HCT116 (cell line): ENCODE measurements at regions not wholly inside any gene's neighbourhood (a gene's known extent, or its start where the extent isn't known, plus 50 kb on each side); places are given as distances from the start of the nearest gene placed in this dataset.

Source experiments
- ATAC-seq: fragments of 200-7000 bp; cut with Tn5 transposase; 2 replicates; pipeline ENCODE4 v1.9.1; 2020; ENCODE audit warnings: mild to moderate bottlenecking, moderate library complexity
- BruUV-seq: library from RNA; stranded (reverse); fragments of 400-500 nt; replicated peaks from 2 replicates; lab custom pipeline; 2021; lab: Mats Ljungman, UMichigan
- CTCF ChIA-PET: fragments of 300-600 bp; sonication (Branson Sonifier 250); formaldehyde crosslinking; loops from one replicate; lab custom pipeline; 2021; ENCODE audit warnings: antibody characterized with exemption; lab: Charles Lee
- POLR2A ChIA-PET: fragments of 300-600, 350-600 bp; sonication (Branson Sonifier 250); formaldehyde crosslinking; loops from one replicate; lab custom pipeline; 2021; ENCODE audit warnings: antibody characterized with exemption; lab: Charles Lee
- RAD21 ChIA-PET, 2 experiments: fragments of 300-600 bp; sonication (Branson Sonifier 250); formaldehyde crosslinking; loops; one replicate each; lab custom pipeline; 2023; ENCODE audit warnings: low total read pairs in 2 of 2; ENCODE audit not compliant: uncharacterized antibody in 2 of 2, unreplicated experiment in 2 of 2, low non-redundant PET in 1 of 2; lab: Charles Lee
- DNase-seq: peaks from one replicate; pipeline ENCODE4 v3.0.0-alpha.2; 2010; ENCODE audit warnings: low read depth, low spot score
- H2AFZ ChIP-seq: fragments of 200-600 bp; shearing (Covaris generic), sonication (generic); 2 replicates; pipeline ENCODE4 v1.6.1; 2017; ENCODE audit warnings: low read depth, mixed run types, mixed read lengths, antibody characterized with exemption, low read length; ENCODE audit not compliant: poor library complexity, severe bottlenecking
- H3K27ac ChIP-seq: 2 replicates; pipeline ENCODE4 v1.5.1; 2012; ENCODE audit warnings: low read depth, low read length
- H3K27me3 ChIP-seq: fragments of 200-600 bp; sonication (generic); 2 replicates; pipeline ENCODE4 v1.6.1; 2016; ENCODE audit warnings: mixed run types, low read length, mixed read lengths; ENCODE audit not compliant: insufficient read depth
- H3K36me3 ChIP-seq, 2 experiments: fragments of 200-500 bp in 1 of 2; fragments of 200-600 bp in 1 of 2; sonication (Bioruptor generic) in 1 of 2; sonication (generic) in 1 of 2; 2 replicates each; pipeline versions ENCODE4 v1.5.1 to v1.6.1; 2014 to 2016; ENCODE audit warnings: low read length in 2 of 2, inconsistent platforms in 1 of 2, mixed read lengths in 1 of 2, mixed run types in 1 of 2; ENCODE audit not compliant: insufficient read depth in 2 of 2, control insufficient read depth in 1 of 2
- H3K4me1 ChIP-seq, 2 experiments: fragments of 200-600 bp in 1 of 2; sonication (generic) in 1 of 2; 2 replicates each; pipeline versions ENCODE4 v1.5.1 to v1.6.1; 2012 to 2017; ENCODE audit warnings: low read length in 2 of 2, inconsistent platforms in 1 of 2, mild to moderate bottlenecking in 1 of 2, mixed read lengths in 1 of 2, mixed run types in 1 of 2, moderate library complexity in 1 of 2; ENCODE audit not compliant: insufficient read depth in 2 of 2, control insufficient read depth in 1 of 2
- H3K4me2 ChIP-seq: fragments of 200-600 bp; sonication (generic); 2 replicates; pipeline ENCODE4 v1.6.1; 2017; ENCODE audit warnings: mixed run types, low read length, mixed read lengths
- H3K4me3 ChIP-seq, 2 experiments: fragments of 200-600 bp in 1 of 2; sonication (generic) in 1 of 2; replicated peaks in 1 of 2; 2 replicates each; pipeline ENCODE4 v1.5.1; 2011 to 2016; ENCODE audit warnings: low read length in 2 of 2, control low read depth in 1 of 2, low read depth in 1 of 2, mild to moderate bottlenecking in 1 of 2, mixed read lengths in 1 of 2, mixed run types in 1 of 2
- H3K79me2 ChIP-seq: fragments of 200-600 bp; sonication (generic); 2 replicates; pipeline ENCODE4 v1.6.1; 2017; ENCODE audit warnings: mild to moderate bottlenecking, mixed run types, low read length, moderate library complexity, mixed read lengths; ENCODE audit not compliant: insufficient read depth
- H3K9ac ChIP-seq: fragments of 200-600 bp; sonication (generic); 2 replicates; pipeline ENCODE4 v1.6.1; 2016; ENCODE audit warnings: low read length, mixed read lengths
- H3K9me2 ChIP-seq: fragments of 200-600 bp; sonication (generic), shearing (Covaris generic); 2 replicates; pipeline ENCODE4 v1.6.1; 2017; ENCODE audit warnings: mixed run types, mild to moderate bottlenecking, moderate library complexity; ENCODE audit not compliant: insufficient read depth
- H3K9me3 ChIP-seq, 2 experiments: fragments of 200-500 bp in 1 of 2; fragments of 200-600 bp in 1 of 2; sonication (Bioruptor generic) in 1 of 2; sonication (generic) in 1 of 2; 2 replicates each; pipeline ENCODE4 v1.6.1; 2014 to 2017; ENCODE audit warnings: low read length in 2 of 2, mixed read lengths in 2 of 2, inconsistent platforms in 1 of 2, low read depth in 1 of 2, mild to moderate bottlenecking in 1 of 2, mixed run types in 1 of 2, moderate library complexity in 1 of 2; ENCODE audit not compliant: control insufficient read depth in 1 of 2, insufficient read depth in 1 of 2
- H4K20me1 ChIP-seq: fragments of 200-600 bp; sonication (generic), shearing (Covaris generic); 2 replicates; pipeline ENCODE4 v1.6.1; 2017; ENCODE audit warnings: mixed run types, mild to moderate bottlenecking, moderate library complexity; ENCODE audit not compliant: insufficient read depth
- EGR1 ChIP-seq: IDR thresholded peaks from 2 replicates; pipeline ENCODE4 v1.6.1; 2012; ENCODE audit warnings: low read depth
- ELF1 ChIP-seq: IDR thresholded peaks from 2 replicates; pipeline ENCODE4 v1.6.1; 2012; ENCODE audit warnings: low read depth, borderline replicate concordance
- FOSL1 ChIP-seq: IDR thresholded peaks from 2 replicates; pipeline ENCODE4 v1.6.1; 2012; ENCODE audit warnings: low read depth
- JUND ChIP-seq: IDR thresholded peaks from 2 replicates; pipeline ENCODE4 v1.6.1; 2012
- REST ChIP-seq: IDR thresholded peaks from 2 replicates; pipeline ENCODE4 v1.6.1; 2012; ENCODE audit warnings: low read depth
- SIN3A ChIP-seq: IDR thresholded peaks from 2 replicates; pipeline ENCODE4 v1.6.1; 2012; ENCODE audit warnings: low read depth
- TCF7L2 ChIP-seq: IDR thresholded peaks from 2 replicates; pipeline ENCODE4 v1.7.0; 2011; ENCODE audit warnings: borderline replicate concordance, inconsistent platforms; ENCODE audit not compliant: insufficient read depth, insufficient read length; ENCODE audit errors: extremely low read depth
- YY1 ChIP-seq: IDR thresholded peaks from 2 replicates; pipeline ENCODE4 v1.6.1; 2011; ENCODE audit warnings: low read length, low read depth, moderate library complexity, mild to moderate bottlenecking; ENCODE audit not compliant: insufficient replicate concordance; ENCODE audit errors: extremely low read depth
- ZBTB33 ChIP-seq: IDR thresholded peaks from 2 replicates; pipeline ENCODE4 v1.6.1; 2011; ENCODE audit warnings: mild to moderate bottlenecking, low read length, moderate library complexity; ENCODE audit not compliant: insufficient replicate concordance; ENCODE audit errors: extremely low read depth
- intact Hi-C: fragments of 100-400 bp; cut with micrococcal nuclease; formaldehyde crosslinking; loops from 2 replicates; pipeline ENCODE4 v1.10.0; 2022

GRCh38 chr6:145329257-145329656 lies 406.1 kb downstream of the EPM2A start:
- Histone ChIP-seq H3K9me3 (no peaks in the 10 kb centered on the region), H3K27me3 (no peaks in the 10 kb centered on the region), H3K9ac (no peak overlapping the region), H4K20me1 (no peaks in the 10 kb centered on the region), H3K36me3 (no peaks in the 10 kb centered on the region), H3K4me2 (no peak overlapping the region), H2AFZ (no peak overlapping the region), H3K4me1 (peaks cover 0 to 3% of the 10 kb centered on the region in 2 experiments; a peak in 1 of 4 replicates), H3K4me3 (no peak overlapping the region), H3K79me2 (no peaks in the 10 kb centered on the region), H3K9me2 (no peaks in the 10 kb centered on the region), H3K27ac (no peak overlapping the region)
- ATAC-seq (no peak), DNase-seq (no peak)
- intact Hi-C loops: no loop called here
- ChIA-PET RAD21 (no interaction called here), POLR2A (no interaction called here), CTCF (no interaction called here)
- no TSS peak for BruUV-seq
- TF ChIP-seq ELF1: no peak
- no peak for TF ChIP-seq YY1
- TF ChIP-seq ZBTB33: no peak
- no peak for TF ChIP-seq JUND
- no peak for TF ChIP-seq TCF7L2
- TF ChIP-seq REST: no peak
- TF ChIP-seq EGR1: no peak
- TF ChIP-seq FOSL1: no peak
- no peak for TF ChIP-seq SIN3A
